Activated CD4-positive, CD25-positive, alpha-beta regulatory T cell treated with anti-CD3 and anti-CD28 coated beads, Interleukin-2, amount 50 U/mL, for 24 hours (primary cell): ENCODE measurements at regions not wholly inside any gene's neighbourhood (a gene's known extent, or its start where the extent isn't known, plus 50 kb on each side); places are given as distances from the start of the nearest gene placed in this dataset.

Experiments used
- ATAC-seq, 2 donors: fragments of 150-1000 bp; cut with Tn5 transposase; one replicate each; pipeline ENCODE4 v1.10.0; 2021; ENCODE audit warnings: mild to moderate bottlenecking in 1 of 2, moderate library complexity in 1 of 2

GRCh38 chr3:117483839-117484238 is 774.3 kb downstream of the TUSC7 start:
- no peak for ATAC-seq

GRCh38 chr3:117485841-117486240 is 776.3 kb downstream of the TUSC7 start:
- ATAC-seq = no peak

GRCh38 chr3:117486719-117487716 is 777.4 kb downstream of the TUSC7 start:
- ATAC-seq = no peak

- no peak for ATAC-seq
Observed at GRCh38 chr3:117488983-117489382, 779.4 kb downstream of the TUSC7 start.

- ATAC-seq = no peak
Observed at GRCh38 chr3:117489663-117490079, 780.1 kb downstream of the TUSC7 start.

- ATAC-seq = no peak
Observed at GRCh38 chr3:117490716-117491115, 781.1 kb downstream of the TUSC7 start.

- ATAC-seq = no peak
Observed at GRCh38 chr3:117495620-117496019, 786.0 kb downstream of the TUSC7 start.

GRCh38 chr3:117499189-117499870 is 789.8 kb downstream of the TUSC7 start:
- ATAC-seq = no peak

- no peak for ATAC-seq
Observed at GRCh38 chr3:117507958-117508357, 798.4 kb downstream of the TUSC7 start.

GRCh38 chr3:117509858-117510257 is 800.3 kb downstream of the TUSC7 start:
- no peak for ATAC-seq

- ATAC-seq = no peak
Observed at GRCh38 chr3:117510396-117510795, 800.8 kb downstream of the TUSC7 start.

GRCh38 chr3:117512975-117513374 is 803.4 kb downstream of the TUSC7 start:
- no peak for ATAC-seq

- ATAC-seq = no peak
Observed at GRCh38 chr3:117515309-117515708, 805.7 kb downstream of the TUSC7 start.

- ATAC-seq = no peak
Observed at GRCh38 chr3:117518364-117518763, 808.8 kb downstream of the TUSC7 start.

- no peak for ATAC-seq
Observed at GRCh38 chr3:117519776-117520175, 810.2 kb downstream of the TUSC7 start.

GRCh38 chr3:117520582-117520981 is 811.0 kb downstream of the TUSC7 start:
- no peak for ATAC-seq

- ATAC-seq = no peak
Observed at GRCh38 chr3:117523418-117523817, 813.8 kb downstream of the TUSC7 start.

GRCh38 chr3:117524890-117525289 is 815.3 kb downstream of the TUSC7 start:
- ATAC-seq = no peak

GRCh38 chr3:117526470-117527079 is 817.0 kb downstream of the TUSC7 start:
- no peak for ATAC-seq

GRCh38 chr3:117527346-117527745 is 817.8 kb downstream of the TUSC7 start:
- no peak for ATAC-seq

- ATAC-seq = no peak
Observed at GRCh38 chr3:117528688-117529087, 819.1 kb downstream of the TUSC7 start.

- no peak for ATAC-seq
Observed at GRCh38 chr3:117531078-117531767, 821.6 kb downstream of the TUSC7 start.

GRCh38 chr3:117532268-117532667 is 822.7 kb downstream of the TUSC7 start:
- no peak for ATAC-seq
